ENCODE measurements at regions not wholly inside any gene's neighbourhood (a gene's known extent, or its start where the extent isn't known, plus 50 kb on each side); places are given as distances from the start of the nearest gene placed in this dataset.
"Not testable (repeated sequence)": the region's sequence is repeated elsewhere in the genome, so short reads cannot be mapped to it uniquely, and the experiment has no call there.

DNA sequence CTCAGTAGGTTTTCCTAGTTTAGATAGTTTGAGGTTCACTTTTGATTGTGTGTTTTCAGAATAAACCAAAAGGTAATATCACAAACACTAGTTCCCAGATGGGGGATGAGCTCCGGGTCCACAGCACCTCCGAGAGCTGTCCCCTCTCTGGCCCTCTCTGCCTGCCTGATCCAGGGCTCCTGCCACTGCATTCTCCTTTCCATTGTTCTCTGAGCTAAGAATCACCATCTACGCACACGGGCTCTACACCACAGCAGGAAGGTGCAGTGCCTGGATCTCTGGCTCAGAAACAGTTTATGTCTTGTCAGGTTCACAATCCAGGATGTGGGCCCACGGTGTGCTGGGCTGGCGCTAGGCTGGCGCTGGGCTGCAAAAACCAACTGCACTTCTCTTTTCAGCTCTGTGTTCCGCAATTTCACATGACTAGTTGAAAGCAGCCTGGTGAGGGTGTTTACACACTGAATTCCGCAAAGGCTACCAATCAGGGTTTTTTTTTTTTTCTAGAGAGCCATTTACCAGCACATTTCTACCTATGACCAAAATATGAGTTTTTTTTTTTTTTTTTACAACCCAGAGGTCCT is 167.5 kb downstream of the SOD2 start:
- DNase-seq (ENCODE audit: low read depth in 4 of 4, low spot score in 1 of 4): no peak

DNA sequence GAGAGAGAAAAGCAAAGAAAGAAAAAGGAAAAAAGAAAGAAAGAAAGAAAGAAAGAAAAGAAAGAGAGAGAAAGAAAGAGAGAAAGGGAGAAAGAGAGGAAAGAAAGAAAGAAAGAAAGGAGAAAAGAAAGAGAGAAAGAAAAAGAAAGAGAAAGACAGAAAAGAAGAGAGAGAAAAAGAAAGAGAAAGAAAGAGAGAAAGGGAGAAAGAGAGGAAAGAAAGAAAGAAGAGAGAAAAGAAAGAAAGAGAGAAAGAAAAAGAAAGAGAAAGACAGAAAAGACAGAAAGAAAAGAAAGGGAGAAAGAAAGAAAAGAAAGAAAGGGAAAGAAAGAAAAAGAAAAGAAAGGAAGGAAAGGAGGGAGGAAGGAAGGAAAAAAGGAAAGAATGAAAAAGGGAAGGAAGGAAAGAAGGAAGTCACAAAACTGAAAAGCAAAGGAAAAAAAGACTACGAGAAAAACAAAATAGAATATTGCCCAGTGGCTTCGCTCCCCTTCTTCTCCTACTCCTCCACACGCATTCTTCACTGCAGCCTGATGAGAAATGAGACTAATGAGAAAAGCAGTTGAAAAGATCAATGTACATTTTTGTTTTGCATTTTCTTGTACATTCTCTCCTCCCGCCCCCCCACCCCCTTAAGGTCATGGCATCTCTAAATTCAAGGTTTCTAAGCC is 170.0 kb downstream of the SOD2 start:
- no peak for DNase-seq (ENCODE audit: low read depth in 4 of 4, low spot score in 1 of 4)

DNA sequence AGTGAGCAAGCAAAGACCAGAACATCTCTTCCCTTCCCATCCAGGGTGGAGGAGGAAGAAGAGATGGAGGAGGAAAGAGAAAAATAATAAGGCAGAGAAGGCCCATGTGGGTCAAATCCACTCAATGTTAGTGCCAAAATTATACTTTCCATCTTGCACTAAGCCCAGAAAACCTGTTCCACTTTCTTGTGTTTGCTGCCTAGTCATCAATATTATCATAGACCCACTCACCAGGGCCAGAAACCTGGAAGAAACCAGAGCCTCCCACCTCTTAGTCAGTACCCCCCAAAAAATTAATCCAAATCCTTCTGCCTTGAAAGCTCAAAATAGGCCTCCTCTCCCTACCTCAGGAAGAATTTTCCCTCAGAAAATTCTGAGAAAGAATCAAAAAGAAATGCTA is 171.1 kb downstream of the SOD2 start:
- DNase-seq (ENCODE audit: low read depth in 4 of 4, low spot score in 1 of 4): no peak

DNA sequence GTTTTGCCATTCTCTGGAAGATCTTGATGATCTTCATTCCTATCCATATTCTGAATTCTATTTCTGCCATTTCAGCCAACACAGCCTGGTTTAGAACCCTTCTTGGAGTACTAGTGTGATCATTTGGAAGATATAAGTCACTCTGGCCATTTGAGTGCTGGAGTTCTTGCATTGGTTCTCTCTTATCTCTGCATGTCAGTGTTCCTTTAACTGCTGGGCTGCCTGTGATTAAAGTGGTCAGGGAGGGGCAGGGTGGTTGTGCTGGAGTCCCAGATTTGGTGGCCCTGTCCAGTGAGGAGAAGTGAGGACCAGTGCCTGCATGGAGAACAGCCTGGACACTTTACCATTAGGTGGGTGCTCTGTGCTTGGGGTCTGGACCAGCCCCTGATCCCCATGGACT is 173.0 kb downstream of the SOD2 start:
- DNase-seq (ENCODE audit: low read depth in 4 of 4, low spot score in 1 of 4): no peak

DNA sequence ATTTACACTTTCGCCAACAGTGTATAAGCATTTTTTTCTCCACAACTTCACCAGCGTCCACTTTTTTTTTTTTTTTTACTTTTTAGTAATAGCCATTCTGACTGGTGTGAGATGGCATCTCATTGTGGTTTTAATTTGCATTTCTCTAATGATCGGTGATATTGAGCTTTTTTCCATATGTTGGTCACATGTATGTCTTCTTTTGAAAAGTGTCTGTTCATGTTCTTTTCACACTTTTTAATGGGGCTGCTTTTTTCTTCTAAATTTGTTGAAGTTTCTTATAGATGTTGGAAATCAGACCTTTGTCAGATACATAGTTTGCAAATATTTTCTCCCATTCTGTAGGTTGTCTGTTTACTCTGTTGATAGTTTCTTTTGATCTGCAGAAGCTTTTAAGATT is 177.2 kb downstream of the SOD2 start:
- not testable (repeated sequence) for DNase-seq (ENCODE audit: low read depth in 4 of 4, low spot score in 1 of 4)

DNA sequence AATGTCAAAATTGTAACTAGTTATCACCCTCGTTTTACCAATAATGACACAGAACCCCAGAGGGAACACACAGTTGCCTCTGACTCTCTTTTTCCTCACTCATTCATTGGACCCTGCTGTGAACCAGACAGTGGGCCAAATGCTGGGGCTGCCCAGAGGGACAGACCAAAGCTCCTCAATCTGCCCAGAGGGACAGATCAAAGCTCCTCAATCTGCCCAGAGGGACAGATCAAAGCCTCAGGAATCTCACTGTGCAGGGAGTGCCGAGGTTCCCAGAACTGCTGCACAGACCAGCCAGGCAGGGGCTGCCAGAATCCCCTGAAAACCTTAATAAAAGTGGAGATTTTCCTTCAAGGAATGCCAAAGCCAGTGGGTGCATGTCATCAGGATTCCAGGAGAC is 179.1 kb downstream of the SOD2 start:
- no peak for DNase-seq (ENCODE audit: low read depth in 4 of 4, low spot score in 1 of 4)

DNA sequence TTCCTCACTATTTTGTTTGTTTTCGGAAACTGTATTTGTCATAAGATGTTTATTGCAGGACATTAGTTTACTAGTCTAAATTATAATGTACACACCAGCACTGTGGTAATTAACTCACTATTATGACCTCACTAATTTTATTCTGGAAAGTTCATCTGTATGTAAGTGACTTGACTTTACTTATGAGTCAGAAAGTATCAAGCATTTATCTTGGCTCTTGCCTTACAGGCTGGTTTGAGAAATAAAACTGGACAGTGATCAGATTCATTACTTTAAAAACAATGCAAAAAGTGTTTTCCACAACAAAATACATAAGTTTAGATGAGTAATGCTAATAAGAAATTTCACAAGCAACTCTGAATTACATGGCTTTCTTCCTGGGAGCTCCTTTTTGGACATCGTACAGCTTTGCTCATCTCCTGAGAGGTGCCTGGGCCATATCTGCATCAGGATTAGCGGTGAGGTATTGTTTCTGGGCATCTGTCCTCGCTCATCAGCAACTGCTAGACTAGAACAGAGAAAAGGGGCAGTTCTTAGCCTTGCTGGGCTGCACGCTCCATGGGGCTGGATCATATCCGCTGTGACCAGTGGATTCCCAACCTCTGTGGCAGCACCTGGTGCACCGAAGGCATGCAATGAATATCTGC is 179.8 kb downstream of the SOD2 start:
- DNase-seq (ENCODE audit: low read depth in 4 of 4, low spot score in 1 of 4): no peak

DNA sequence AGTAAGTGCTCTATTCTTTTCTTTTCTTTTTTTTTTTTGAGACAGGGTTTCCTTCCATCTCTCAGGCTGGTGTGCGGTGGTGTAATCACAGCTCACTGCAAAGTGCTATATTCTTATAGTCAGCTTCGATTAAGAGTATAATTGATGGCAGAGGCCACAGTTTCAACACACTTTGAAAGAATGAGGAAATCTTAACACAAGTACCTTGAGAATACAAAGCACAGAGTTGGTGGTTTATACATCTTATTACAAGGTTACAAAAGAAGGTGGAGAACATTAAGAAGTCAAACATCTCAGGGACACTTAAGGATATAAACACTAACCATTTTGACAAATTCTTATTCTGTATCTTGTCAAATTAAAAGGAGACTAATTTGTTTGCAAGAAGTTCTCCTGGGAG is 180.5 kb downstream of the SOD2 start:
- DNase-seq (ENCODE audit: low read depth in 4 of 4, low spot score in 1 of 4): no peak

DNA sequence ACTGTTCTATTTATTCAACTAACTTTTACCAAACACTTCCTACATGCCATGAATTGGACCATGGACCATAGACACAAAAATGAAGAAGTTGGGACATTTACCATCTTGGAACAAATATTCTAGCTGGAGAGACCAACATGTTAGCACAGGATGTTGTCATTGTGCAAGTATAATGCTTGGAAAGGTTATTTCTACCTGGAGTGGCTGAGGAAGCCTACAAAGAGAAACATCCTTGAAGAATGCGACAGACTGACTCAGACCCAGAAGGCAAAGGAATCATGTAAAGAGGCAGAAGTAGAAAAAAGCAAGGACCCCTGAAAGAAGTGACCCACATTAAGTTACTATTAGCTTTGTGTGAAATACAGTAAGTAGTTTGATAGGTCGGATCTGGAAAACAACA is 180.9 kb downstream of the SOD2 start:
- no peak for DNase-seq (ENCODE audit: low read depth in 4 of 4, low spot score in 1 of 4)

DNA sequence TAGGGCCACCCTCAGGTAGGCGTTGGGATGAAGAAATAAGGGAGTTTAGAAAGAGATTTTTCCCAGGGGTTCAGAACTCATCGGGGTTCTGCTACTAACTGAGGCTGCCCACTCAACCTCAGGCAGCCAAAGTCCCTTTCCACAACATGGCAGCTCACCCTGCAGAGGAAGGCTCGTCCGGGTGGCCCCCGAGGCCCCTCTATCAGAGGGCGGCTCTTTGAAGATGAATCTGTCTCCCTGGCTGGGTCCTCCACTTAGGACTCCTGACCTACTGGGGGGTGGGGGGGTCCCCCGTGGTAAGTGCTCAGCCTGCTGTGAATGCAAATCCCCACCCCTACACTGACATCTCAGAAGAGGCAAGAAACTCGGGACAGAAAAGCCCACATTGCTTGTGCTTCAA is 182.9 kb downstream of the SOD2 start:
- DNase-seq (ENCODE audit: low read depth in 4 of 4, low spot score in 1 of 4): no peak

DNA sequence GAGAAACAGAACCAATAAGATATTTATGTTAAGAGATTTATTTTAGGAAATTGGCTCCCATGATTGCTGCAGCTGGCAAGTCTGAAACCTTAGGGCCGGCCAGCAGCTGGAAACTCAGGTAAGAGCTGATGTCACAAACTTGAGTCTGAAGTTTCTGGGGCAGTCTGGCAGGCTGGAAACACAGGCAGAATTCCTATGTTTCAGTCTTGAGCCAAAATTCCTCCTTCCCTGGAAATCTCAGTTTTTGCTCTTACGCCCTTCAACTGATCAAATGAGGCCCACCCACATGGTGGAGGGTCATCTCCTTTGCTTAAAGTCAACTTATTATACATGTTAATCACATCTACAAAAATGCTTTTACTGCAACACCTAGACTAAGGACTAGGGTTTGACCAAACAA is 184.1 kb downstream of the SOD2 start:
- no peak for DNase-seq (ENCODE audit: low read depth in 4 of 4, low spot score in 1 of 4)

DNA sequence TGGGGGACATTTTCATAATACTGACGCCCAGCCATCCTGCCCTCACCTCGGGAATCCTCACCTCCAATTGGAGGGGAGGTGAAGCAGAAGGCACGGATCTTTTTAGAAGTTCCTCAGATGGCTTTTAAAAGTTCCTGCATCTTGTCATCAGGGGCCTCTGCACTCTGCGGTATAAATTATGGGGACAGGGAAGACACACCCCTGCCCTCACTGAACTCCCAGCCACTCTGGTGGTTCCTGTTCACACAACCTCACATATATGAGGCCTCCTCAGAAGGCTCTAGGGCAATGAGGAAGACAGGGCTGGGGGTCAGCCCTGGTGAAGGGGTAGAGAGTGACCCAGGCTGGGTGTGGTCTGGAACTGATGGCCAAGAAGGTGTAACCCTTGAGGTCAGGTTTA is 187.0 kb downstream of the SOD2 start:
- no peak for DNase-seq (ENCODE audit: low read depth in 4 of 4, low spot score in 1 of 4)

DNA sequence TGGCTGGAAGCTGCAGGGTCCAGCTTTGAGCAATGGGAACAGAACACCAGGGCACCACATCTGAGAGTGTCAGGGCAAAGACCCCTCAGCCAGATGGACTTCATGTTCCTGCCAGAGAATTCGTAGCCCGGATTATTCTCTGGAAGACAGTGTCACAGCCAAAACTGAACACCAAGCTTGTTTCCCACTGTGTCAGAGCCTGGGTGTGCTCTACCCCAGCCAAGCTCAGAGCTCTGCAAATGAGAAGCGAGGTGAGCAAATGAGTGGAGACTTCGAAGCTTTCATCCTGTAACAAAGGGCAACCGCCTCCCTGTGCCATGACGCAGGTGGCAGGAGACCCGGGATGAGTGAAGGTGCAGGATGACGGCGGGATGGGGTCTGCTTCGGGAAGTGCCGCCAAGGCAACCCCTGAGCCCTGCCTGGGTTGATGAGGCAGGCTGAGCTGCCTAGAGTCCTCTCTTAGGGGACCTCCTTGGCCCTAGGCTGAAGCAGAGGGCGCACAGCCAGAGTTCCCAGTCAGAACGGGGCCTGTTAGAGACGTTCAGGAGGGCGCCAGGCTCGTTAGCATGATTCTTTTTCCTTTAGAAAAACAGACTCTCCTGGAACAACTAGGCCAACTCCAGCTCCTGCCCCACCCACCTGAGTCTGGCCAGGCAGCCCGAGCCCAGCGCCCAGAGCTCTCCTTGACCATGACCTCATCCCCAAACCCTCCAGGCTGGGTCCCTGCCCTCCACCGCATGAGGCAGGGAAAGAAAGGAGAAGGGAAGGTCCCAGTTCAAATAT is 187.7 kb downstream of the SOD2 start:
- DNase-seq (ENCODE audit: low read depth in 4 of 4, low spot score in 1 of 4): no peak

DNA sequence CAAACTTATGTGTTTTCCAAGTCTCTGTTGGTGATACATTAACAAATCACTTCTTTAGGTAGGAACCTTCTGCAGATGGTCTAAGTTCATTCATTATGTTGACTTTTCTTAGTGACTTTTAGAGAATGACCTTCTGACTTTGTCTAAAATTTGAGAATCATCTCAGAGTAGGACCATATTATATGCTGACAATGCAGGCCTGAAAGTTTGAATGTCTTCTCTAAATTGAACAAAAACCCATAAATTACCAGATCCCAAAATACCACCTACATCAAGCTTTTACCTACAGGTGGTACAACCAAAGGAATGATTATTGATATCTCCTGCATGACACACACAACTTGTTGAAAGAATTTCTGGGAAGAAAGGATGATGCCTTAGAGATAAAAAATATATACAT is 191.5 kb downstream of the SOD2 start:
- DNase-seq (ENCODE audit: low read depth in 4 of 4, low spot score in 1 of 4): no peak

DNA sequence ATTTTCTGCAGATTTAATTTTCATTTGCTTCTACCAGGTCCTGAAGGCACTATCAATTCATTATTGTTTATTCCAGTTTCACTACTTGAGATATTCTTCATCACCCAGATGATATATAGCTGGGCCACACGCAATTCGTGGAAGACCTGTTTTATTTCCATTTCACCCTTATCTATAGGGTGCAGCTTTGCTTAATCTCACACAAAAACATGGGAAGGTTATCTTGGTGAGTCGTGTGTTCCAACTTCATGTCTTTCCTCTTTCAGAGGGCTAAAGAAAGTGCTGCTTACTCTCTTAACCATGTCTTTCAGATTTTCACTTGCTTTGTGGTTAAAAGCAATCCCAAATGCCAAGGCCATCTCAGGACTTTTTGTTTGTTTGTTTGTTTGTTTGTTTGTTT is 194.0 kb downstream of the SOD2 start:
- no peak for DNase-seq (ENCODE audit: low read depth in 4 of 4, low spot score in 1 of 4)

DNA sequence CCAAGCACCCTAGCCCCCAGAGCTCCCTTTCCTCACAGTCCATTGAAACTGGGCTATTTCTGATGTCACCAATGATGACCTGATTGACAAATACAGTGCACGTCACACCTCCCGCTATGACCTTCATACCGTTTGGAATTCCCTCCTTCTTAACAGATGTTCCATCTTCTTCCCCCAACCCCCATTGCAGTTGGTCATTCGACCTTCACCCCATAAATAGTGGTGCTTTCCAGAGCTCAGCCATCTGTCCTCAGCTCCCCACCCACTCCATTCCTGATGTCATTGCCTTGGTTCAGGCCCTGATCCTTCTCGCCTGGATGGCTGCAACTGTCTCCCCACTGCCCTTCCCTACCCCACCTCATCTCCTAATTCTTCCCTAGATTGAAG is 198.5 kb downstream of the SOD2 start:
- DNase-seq (ENCODE audit: low read depth in 4 of 4, low spot score in 1 of 4): no peak

DNA sequence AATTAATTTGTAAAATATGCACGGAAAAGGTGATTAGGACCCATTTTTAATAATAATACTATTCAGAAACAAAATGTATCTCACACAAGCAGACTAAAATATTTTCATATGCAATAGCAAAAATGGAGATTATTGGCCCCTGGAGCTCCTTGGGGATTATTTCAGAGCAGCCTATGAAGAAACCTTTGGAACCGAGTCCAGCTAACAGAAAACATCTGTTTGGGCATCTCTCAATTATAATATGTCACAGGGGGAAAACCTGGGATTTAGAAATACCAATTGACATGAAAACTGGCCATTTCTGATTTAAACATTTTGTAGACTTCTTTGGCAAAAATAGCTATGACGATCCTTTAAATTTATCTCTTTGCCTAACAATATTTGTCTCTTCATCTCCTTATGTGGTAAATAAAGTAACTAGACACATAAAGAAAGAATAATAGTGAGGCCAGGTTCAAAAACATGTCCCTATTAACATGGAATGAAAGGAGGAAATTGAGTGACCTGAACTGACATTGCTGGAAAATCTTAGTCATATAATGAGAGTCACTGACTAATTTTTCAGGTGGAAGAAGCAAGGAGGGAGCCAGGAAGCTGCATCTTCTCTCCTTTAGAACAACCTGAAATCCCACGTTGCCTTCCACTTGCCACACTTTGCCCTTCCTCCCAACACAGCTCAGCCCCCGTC is 199.0 kb downstream of the SOD2 start:
- no peak for DNase-seq (ENCODE audit: low read depth in 4 of 4, low spot score in 1 of 4)

DNA sequence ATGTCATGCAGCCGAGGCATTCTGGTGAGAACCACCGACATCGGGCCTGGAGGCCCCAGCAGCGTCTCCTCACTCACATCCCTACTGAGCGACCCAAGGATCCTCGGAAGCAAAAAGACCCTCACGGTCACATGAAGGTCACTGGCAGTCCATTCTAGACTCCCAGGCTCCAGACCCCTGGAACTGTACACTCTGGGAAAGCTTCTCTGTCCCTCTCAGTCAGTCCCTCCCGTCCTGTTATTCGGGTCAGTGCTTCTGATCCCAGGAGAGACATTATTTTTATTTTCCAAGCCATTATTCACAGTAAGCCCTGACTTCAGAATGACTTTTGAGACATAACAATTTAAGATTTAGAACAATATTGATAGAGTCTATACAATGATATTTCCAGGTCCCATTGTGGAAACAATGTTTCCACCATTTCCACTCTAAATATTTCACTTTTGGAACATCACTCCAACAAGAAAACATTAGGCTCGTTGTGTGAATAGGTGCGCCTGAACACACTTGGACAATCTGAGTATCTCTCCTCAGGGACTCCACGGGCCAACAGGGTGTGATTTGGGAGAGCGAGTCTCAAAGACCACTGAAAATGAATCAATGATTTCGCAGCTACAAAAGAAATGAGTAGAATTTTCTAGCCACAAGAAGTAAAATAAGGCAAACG is 199.7 kb downstream of the SOD2 start:
- DNase-seq (ENCODE audit: low read depth in 4 of 4, low spot score in 1 of 4): no peak

DNA sequence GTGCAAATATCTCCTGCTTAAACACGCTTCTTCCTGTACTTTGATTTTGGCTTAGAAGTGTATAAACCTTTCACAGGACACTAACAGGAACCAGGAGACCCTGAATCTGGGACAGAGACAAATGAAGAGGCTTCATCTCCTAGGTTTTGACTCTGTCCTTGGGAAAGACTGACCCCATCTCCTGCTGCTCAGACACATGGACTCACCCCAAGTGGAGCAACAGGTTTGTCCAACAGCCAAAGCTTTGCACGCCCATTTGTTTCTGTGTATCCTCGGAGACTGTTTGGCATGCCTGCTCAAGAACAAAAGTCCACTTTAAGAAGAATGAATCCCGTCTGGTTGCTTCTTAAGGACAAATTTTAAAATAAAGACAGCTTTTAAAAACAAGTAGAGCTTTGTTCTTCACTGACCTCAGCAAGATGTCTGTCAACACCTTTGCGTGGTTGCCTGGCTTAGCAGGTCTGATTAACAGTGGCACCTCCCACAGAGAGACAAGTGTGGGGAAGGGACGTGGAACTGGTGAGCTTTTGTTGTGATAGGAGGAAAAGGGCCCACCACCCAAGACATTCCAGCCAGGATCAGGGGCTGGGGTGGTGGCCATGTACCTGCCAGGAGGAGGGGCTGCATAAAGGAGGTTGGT is 202.6 kb downstream of the SOD2 start:
- no peak for DNase-seq (ENCODE audit: low read depth in 4 of 4, low spot score in 1 of 4)

DNA sequence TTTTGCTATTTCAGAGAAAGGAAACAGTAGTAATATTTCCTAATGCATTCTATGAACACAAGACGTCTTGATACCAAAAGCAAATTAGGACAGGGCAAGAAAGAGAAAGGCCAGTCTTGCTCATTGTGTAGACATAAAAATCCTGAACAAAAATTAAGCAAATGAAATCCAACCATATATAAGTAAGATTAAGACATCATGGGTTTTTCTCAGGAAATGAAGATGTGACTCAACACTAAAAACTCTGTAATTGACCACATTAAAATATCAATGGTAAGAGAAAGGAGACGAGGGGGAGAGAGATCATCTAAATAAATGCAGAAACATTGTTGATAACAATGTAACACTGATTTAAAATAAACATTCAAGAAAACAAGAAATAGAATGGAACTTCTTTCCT is 205.4 kb downstream of the SOD2 start:
- DNase-seq (ENCODE audit: low read depth in 4 of 4, low spot score in 1 of 4): no peak

DNA sequence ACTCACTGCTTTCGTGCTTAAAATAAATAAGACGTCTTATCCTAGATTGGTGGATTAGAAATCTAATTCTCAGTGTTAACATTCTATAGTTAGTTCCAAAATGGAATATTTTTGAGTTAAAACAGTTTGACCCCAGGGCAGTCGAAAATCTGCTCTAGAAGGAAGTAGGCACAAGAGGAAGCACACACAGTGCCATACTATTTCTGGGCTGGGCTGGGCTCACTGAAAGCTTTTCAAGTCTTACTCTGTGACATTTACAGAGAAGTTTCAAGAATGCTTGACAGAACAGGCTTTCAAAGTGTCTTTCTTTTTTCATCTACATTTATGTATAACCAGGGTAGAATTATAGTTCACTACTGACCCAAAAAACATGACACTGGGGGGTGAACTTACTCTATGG is 209.8 kb downstream of the SOD2 start:
- no peak for DNase-seq (ENCODE audit: low read depth in 4 of 4, low spot score in 1 of 4)
